ENCODE measurements at regions not wholly inside any gene's neighbourhood (a gene's known extent, or its start where the extent isn't known, plus 50 kb on each side); places are given as distances from the start of the nearest gene placed in this dataset.

DNA sequence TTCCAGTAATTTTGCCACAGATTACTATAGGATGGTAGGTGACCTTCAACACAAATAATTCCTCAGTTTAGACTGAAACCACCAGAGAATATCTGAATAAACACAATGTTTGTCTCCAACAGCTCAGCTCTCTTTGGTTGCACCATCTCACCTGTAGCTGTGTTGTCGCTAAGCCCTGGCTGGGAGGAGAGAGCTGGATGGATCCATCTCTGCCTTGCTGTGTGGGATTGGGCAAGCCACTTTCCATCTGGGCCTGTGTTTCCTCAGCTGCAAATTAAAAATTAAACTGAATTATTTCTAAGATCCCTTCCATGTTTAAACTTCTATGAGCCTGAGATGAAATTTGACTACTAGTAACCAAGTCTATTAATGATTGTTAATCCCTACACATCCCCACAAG lies 310.2 kb downstream of the FBXW7 start:
- Histone ChIP-seq H3K27me3 (ENCODE audit: control insufficient read depth, insufficient read depth, low read length) (no peaks in the 10 kb centered on the region), H3K4me1 (ENCODE audit: control insufficient read depth, insufficient read depth, low read length) (no peaks in the 10 kb centered on the region), H3K27ac (ENCODE audit: low read depth, low read length) (no peak overlapping the region), H3K4me3 (ENCODE audit: low read length) (no peak overlapping the region), H3K36me3 (ENCODE audit: control insufficient read depth, insufficient read depth, low read length) (no peaks in the 10 kb centered on the region), H3K9ac (ENCODE audit: low read length) (no peak overlapping the region)

- Histone ChIP-seq H3K4me3 (ENCODE audit: low read length) (no peak overlapping the region), H3K36me3 (ENCODE audit: control insufficient read depth, insufficient read depth, low read length) (no peaks in the 10 kb centered on the region), H3K27ac (ENCODE audit: low read depth, low read length) (no peak overlapping the region), H3K9ac (ENCODE audit: low read length) (no peak overlapping the region), H3K27me3 (ENCODE audit: control insufficient read depth, insufficient read depth, low read length) (no peaks in the 10 kb centered on the region), H3K4me1 (ENCODE audit: control insufficient read depth, insufficient read depth, low read length) (no peaks in the 10 kb centered on the region)
Measured at GRCh38 chr4:152224721-152225420, 311.0 kb downstream of the FBXW7 start.

GRCh38 chr4:152224223-152224622 lies 311.7 kb downstream of the FBXW7 start:
- no peaks in the 10 kb centered on the region for H3K4me1 ChIP-seq (ENCODE audit: control insufficient read depth, insufficient read depth, low read length)
- no peak overlapping the region for H3K4me3 ChIP-seq (ENCODE audit: low read length)
- no peak overlapping the region for H3K27ac ChIP-seq (ENCODE audit: low read depth, low read length)
- no peak overlapping the region for H3K9ac ChIP-seq (ENCODE audit: low read length)
- H3K27me3 ChIP-seq (ENCODE audit: control insufficient read depth, insufficient read depth, low read length): no peaks in the 10 kb centered on the region
- no peaks in the 10 kb centered on the region for H3K36me3 ChIP-seq (ENCODE audit: control insufficient read depth, insufficient read depth, low read length)

DNA sequence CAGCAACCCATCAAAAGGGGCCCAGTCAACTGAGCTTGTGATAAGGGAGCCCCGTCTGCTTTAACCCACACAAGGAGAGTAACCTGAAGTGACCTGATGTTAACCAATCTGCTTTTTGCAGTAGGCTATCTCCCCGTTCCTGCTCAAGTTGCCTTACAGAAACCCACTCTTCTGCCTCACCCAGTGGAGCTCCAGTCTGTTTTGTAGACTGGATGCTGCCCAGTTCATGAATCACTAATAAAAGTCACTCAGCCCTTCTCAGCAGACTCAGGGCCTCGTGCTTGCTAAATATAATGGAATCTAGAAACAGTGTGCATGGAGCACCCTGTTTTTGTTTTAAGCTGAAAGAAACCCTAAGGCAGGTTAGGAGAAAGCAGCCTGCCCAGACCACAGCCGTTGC lies 312.3 kb downstream of the FBXW7 start:
- Histone ChIP-seq H3K9ac (ENCODE audit: low read length) (no peak overlapping the region), H3K4me3 (ENCODE audit: low read length) (no peak overlapping the region), H3K27me3 (ENCODE audit: control insufficient read depth, insufficient read depth, low read length) (no peaks in the 10 kb centered on the region), H3K27ac (ENCODE audit: low read depth, low read length) (no peak overlapping the region), H3K4me1 (ENCODE audit: control insufficient read depth, insufficient read depth, low read length) (no peaks in the 10 kb centered on the region), H3K36me3 (ENCODE audit: control insufficient read depth, insufficient read depth, low read length) (no peaks in the 10 kb centered on the region)

DNA sequence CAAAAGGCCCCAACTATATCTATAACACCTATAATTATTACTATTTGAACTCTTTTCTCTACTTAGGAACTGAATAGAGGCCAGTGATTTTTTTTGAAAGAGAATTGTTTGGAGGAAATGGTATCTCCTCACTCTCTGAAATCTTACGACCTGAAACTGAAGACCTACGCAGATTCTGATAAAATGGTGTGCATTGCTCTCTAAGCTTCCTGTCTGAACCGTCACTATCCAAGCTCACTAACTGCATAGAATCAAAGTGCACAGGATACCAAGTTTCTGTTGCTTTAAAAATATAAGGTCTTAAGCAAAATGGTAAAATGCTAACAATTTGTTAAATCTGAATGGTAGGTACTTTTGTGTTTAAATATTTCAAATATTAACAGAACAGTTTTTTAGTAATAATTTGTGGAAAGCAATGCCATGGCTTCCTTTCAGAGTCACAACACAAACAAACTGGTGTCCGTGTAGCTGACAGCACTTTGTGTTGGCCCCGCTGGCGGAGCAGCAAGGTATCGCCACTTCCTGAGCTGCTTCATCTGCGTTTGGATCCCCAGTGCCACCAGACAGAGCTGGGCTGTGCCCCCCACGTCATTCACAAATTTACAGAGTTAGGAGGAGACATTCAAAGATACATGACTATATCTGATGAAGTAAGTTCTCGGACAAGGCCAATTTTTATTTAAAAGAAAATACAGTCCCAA lies 313.9 kb downstream of the FBXW7 start:
- Histone ChIP-seq H3K9ac (ENCODE audit: low read length) (no peak overlapping the region), H3K36me3 (ENCODE audit: control insufficient read depth, insufficient read depth, low read length) (no peaks in the 10 kb centered on the region), H3K4me3 (ENCODE audit: low read length) (no peak overlapping the region)

DNA sequence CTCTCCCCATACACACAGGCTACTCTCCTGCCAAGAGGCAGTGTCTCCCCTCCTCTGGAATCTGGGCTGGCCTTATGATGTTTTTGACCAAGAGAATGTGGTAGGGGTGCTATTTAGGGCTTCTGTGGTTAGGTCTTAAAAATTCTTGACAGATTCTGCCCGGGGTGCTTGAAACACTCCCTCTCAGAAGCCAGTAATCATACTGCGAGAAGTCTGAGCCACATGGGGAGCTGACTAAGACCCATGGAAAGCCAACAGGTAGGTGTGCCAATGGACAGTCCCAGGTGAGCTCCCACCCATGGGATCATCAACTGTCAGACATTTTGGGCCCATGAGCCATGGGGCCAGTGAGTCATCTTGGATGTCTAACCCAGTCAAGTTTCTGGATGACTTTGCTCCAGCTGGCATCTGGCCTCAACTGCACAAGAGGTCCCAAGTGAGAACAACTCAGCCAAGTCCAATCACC lies 315.7 kb downstream of the FBXW7 start:
- H3K36me3 ChIP-seq (ENCODE audit: control insufficient read depth, insufficient read depth, low read length): no peaks in the 10 kb centered on the region
- no peak overlapping the region for H3K4me3 ChIP-seq (ENCODE audit: low read length)
- no peaks in the 10 kb centered on the region for H3K27me3 ChIP-seq (ENCODE audit: control insufficient read depth, insufficient read depth, low read length)
- no peak overlapping the region for H3K9ac ChIP-seq (ENCODE audit: low read length)
- H3K27ac ChIP-seq (ENCODE audit: low read depth, low read length): no peak overlapping the region
- no peaks in the 10 kb centered on the region for H3K4me1 ChIP-seq (ENCODE audit: control insufficient read depth, insufficient read depth, low read length)

More for the DNA sequence above, 313.9 kb downstream of the FBXW7 start:
- H3K27ac ChIP-seq (ENCODE audit: low read depth, low read length): no peak overlapping the region
- no peaks in the 10 kb centered on the region for H3K27me3 ChIP-seq (ENCODE audit: control insufficient read depth, insufficient read depth, low read length)
- no peaks in the 10 kb centered on the region for H3K4me1 ChIP-seq (ENCODE audit: control insufficient read depth, insufficient read depth, low read length)

DNA sequence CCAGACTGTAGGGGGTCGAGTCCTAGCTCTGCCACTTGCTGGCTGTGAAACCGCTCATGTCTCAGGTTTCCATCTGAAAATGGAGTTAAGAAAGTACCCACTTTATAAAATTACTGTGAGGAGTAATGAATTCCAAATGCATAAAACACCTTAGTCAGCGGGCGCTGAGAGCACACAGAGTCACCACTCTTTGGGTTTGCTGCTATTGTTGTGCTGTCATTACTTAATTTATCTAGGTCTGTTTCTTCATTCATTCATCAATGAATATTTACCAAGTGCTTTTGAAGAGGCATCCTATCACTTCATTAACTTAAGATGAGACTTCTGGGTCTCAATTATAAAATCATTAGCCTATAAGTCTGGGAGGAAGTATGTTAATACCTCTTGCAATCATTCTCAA lies 317.3 kb downstream of the FBXW7 start:
- Histone ChIP-seq H3K4me3 (ENCODE audit: low read length) (no peak overlapping the region), H3K27me3 (ENCODE audit: control insufficient read depth, insufficient read depth, low read length) (no peaks in the 10 kb centered on the region), H3K27ac (ENCODE audit: low read depth, low read length) (no peak overlapping the region), H3K9ac (ENCODE audit: low read length) (no peak overlapping the region), H3K36me3 (ENCODE audit: control insufficient read depth, insufficient read depth, low read length) (no peaks in the 10 kb centered on the region), H3K4me1 (ENCODE audit: control insufficient read depth, insufficient read depth, low read length) (no peaks in the 10 kb centered on the region)

- Histone ChIP-seq H3K4me3 (ENCODE audit: low read length) (no peak overlapping the region), H3K27ac (ENCODE audit: low read depth, low read length) (no peak overlapping the region)
Measured at GRCh38 chr4:152217896-152218295, 318.0 kb downstream of the FBXW7 start.

DNA sequence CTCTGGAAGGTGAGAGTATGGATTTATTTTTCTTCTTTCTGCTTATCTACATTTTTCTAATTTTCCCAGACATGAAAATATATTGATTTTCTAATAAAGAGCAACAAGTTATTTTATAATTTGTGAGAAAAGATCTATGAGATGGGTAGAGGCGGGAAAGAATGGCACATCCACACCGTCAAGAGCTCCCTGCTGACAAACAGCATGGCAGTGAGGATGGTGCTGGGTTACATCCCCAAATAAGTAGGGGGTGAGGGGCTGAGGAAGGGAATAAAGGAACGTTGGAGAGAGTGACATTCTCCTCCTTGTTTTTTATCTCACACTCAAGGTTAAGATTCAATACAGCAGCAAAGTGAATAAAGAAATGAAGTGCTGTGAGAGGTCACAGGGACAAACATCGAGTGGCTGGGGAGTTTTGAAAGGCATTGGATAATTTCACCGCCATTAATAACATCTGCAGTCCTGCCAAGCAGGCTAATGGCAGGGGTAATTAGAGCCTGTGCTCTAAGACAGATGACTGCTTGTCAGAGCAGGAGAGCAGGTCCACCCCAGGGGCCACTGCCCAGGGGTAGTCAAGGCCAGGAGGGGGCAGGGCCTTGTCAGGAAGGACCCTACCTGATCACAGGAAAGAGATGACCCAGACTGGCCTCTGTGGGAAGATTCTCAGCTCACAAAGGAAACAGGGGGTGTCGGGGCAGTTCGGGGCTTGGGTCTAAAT lies 323.8 kb downstream of the FBXW7 start:
- Histone ChIP-seq H3K36me3 (ENCODE audit: control insufficient read depth, insufficient read depth, low read length) (no peaks in the 10 kb centered on the region), H3K4me1 (ENCODE audit: control insufficient read depth, insufficient read depth, low read length) (no peaks in the 10 kb centered on the region), H3K9ac (ENCODE audit: low read length) (no peak overlapping the region), H3K4me3 (ENCODE audit: low read length) (no peak overlapping the region), H3K27ac (ENCODE audit: low read depth, low read length) (no peak overlapping the region), H3K27me3 (ENCODE audit: control insufficient read depth, insufficient read depth, low read length) (no peaks in the 10 kb centered on the region)

More at GRCh38 chr4:152217896-152218295, 318.0 kb downstream of the FBXW7 start:
- Histone ChIP-seq H3K9ac (ENCODE audit: low read length) (no peak overlapping the region), H3K4me1 (ENCODE audit: control insufficient read depth, insufficient read depth, low read length) (no peaks in the 10 kb centered on the region), H3K27me3 (ENCODE audit: control insufficient read depth, insufficient read depth, low read length) (no peaks in the 10 kb centered on the region), H3K36me3 (ENCODE audit: control insufficient read depth, insufficient read depth, low read length) (no peaks in the 10 kb centered on the region)

GRCh38 chr4:152209772-152210493 lies 326.0 kb downstream of the FBXW7 start:
- Histone ChIP-seq H3K4me3 (ENCODE audit: low read length) (no peak overlapping the region), H3K27ac (ENCODE audit: low read depth, low read length) (no peak overlapping the region), H3K27me3 (ENCODE audit: control insufficient read depth, insufficient read depth, low read length) (no peaks in the 10 kb centered on the region), H3K9ac (ENCODE audit: low read length) (no peak overlapping the region), H3K36me3 (ENCODE audit: control insufficient read depth, insufficient read depth, low read length) (no peaks in the 10 kb centered on the region), H3K4me1 (ENCODE audit: control insufficient read depth, insufficient read depth, low read length) (no peaks in the 10 kb centered on the region)

- Histone ChIP-seq H3K36me3 (ENCODE audit: control insufficient read depth, insufficient read depth, low read length) (no peaks in the 10 kb centered on the region), H3K27ac (ENCODE audit: low read depth, low read length) (no peak overlapping the region), H3K4me3 (ENCODE audit: low read length) (no peak overlapping the region), H3K4me1 (ENCODE audit: control insufficient read depth, insufficient read depth, low read length) (no peaks in the 10 kb centered on the region), H3K9ac (ENCODE audit: low read length) (no peak overlapping the region), H3K27me3 (ENCODE audit: control insufficient read depth, insufficient read depth, low read length) (no peaks in the 10 kb centered on the region)
Measured at GRCh38 chr4:152207378-152207720, 328.5 kb downstream of the FBXW7 start.

- Histone ChIP-seq H3K27me3 (ENCODE audit: control insufficient read depth, insufficient read depth, low read length) (no peaks in the 10 kb centered on the region), H3K4me3 (ENCODE audit: low read length) (no peak overlapping the region), H3K27ac (ENCODE audit: low read depth, low read length) (no peak overlapping the region), H3K4me1 (ENCODE audit: control insufficient read depth, insufficient read depth, low read length) (no peaks in the 10 kb centered on the region), H3K36me3 (ENCODE audit: control insufficient read depth, insufficient read depth, low read length) (no peaks in the 10 kb centered on the region), H3K9ac (ENCODE audit: low read length) (no peak overlapping the region)
Measured at GRCh38 chr4:152206646-152207377, 329.1 kb downstream of the FBXW7 start.

Data from rectal smooth muscle tissue (tissue), 1 donor.